ENCODE measurements at regions not wholly inside any gene's neighbourhood (a gene's known extent, or its start where the extent isn't known, plus 50 kb on each side); places are given as distances from the start of the nearest gene placed in this dataset.

DNA sequence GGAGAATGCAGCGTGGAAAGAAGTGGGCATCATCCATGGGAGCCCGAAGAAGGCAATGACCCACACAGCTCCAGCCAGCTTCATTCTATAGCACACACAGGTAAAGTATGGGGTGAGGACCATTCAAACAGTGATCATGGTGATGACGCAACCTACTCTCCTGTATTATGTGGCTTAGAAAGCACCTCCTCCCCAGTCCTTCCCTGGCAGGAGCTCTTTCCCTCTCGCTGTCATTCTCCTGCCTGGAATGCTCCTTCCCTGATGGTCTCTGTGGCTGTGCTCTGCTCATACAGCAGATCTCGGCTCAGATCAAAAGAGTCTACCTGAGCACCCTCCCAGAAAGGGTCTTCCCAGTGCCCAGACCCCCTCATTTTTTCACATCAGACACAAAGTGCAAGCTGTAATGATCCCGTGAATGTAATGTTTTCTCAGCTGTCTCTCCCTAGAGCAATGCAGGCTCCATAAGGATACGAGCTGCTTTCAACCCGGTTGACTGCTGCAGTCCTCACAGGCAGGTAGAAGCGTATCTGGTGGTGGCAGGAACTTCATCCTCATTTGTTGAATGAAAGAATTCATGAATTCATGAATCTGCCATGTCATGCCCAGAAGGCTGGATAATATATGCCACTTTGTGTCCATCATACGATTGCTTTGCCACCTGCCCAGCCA, 248.8 kb downstream of the HS3ST3A1 start:
- DNase-seq = no peak

DNA sequence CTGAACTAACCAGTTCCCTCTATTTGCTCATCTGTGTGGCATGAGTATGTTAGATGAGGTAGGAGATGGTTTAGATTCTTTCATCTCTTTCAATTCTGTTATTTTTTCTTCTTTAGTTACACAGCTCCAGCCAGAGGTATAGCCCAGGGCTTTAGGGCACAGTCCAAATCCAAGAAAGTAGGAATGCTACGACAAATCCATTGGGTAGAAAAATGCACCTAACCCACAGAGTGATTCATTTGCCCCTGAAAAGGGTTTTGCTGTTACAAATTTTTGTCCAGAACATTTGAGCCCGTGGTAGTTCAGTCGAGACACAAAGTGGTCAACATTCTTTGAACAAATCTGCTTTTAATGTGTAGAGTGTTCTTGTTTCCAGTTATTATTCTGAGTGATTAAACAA, 250.7 kb downstream of the HS3ST3A1 start:
- DNase-seq = no peak

DNA sequence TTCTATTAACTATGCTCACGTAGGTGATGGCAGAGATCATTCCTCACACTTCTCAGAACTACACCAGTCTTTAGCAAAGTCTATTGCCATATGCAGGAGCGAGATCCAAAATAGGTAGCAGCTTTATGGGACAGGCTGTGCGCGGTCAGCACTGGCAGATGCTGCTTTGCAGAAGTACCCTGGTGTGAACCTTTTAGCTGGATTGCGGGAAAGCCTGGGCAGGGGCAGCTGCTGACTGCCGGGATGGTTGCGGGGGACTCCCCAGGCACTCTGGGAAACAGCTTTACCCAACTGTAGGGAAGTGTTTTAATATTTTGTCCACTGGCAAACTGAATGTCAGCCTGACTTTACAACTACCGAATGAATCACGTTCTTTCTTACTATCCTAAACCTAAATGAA, 251.3 kb downstream of the HS3ST3A1 start:
- no peak for DNase-seq

DNA sequence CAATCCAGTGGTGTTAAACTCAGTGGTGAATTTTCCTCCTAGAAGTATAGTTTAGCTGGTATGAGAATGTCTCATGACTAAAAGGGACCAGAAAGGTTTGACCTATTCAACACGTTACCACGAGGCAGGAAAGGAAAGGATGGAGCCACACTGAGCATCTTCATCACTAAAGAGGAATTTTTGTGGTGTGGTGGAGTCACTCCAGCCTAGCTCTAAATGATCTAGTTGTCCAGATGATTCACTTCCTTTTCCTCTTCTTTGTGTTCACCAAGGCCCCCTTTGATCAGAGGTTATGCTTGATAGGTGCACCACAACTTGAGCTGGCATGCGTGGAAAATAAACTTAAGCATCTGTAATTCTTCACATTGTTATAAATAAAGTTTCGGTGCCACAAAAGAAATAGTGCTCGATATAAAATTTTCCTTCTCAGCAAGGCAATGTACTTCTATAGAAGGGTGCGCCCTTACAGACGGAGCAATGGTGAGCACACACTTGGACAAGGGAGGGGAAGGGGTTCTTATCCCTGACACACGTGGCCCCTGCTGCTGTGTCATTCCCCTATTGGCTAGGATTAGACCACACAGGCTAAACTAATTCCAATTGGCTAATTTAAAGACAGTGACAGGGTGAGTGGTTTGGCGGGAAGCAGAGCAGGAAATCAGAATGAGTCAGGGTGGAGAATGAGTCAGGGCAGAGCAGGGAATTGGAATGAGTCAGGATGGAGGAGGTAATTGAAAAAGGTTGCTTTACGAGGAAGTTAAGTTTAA, 254.6 kb downstream of the HS3ST3A1 start:
- DNase-seq = no peak

DNA sequence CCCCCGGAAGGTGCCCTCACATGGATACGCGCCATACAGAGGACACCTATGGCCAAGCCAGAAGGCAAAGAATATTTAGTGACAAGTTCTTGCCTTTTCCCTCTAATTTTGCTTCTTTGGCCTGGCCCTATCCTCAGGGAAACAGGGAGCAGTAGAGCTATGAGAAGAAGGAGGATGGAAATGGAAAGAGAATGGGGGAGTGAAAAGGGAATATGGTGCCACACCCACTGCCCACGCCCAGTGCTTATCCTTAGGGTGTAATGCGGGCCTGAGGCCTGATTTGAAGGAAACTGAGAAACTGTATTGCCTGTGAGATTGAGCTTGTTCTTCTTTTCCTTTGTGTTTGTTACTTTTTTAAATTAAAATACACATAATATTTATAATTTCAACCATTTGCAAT, 255.1 kb downstream of the HS3ST3A1 start:
- DNase-seq = no peak

DNA sequence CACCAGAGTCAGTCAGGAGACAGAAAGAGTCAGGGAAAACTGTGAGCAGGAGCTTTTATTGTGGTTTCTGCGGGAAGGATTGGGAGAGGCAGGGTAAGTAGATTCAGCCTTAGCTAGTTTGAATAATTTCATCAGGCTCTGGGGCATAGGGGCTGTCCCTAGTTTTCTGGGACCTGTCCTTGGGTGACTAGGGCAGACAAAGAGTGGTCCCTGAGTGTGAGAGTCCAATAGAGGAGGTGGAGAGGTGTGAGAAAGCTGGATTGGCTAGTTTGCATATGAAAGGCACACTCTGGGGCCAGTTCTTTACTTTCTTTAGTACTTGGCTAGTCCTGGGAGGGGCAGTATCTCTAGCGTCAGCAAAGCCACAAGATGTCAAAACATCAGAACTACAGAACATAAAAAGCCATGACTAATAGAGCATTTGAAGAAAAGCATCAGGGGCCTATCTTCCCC, 255.6 kb downstream of the HS3ST3A1 start:
- no peak for DNase-seq

DNA sequence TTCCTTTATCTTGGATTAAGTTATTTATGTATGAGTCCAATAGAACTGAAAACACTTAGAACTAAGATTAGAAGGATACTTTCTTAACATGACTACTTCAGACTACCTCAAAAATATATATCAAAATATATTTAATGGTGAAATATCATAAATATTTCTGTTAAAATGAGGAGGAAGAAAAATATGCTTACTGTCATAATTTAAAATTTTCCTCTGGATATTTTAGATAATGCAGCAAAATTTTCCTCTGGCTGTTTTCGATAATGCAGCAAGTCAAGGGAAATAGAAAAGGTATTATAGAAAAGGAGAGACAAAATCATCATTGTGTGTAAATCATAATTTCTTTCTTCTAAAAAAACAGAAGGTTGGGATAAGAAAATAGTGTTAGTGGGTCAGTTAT, 263.3 kb downstream of the HS3ST3A1 start:
- DNase-seq = no peak

DNA sequence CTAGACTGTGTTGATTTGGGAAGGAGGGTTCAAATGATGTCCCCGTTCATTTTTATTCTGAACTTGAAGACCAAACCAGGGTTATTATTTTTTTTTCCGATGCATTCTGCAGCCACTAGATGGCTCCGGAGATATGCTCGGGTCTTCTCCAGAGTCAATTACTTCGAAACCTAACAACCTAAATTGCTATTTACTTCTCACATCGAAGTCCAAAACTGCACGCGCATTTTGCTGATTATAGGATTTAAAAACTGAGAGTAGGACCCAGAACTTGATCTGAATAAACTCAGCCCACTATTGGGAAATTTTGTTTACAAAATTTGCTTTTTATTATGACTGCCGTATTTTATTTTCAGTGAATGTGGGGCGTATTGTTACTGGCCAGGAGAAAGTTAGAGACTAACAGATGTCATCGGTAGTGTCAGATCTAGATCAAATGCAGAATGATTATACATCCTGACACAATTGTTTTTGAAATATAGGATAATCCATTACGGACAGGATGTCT, 263.8 kb downstream of the HS3ST3A1 start:
- DNase-seq = no peak

DNA sequence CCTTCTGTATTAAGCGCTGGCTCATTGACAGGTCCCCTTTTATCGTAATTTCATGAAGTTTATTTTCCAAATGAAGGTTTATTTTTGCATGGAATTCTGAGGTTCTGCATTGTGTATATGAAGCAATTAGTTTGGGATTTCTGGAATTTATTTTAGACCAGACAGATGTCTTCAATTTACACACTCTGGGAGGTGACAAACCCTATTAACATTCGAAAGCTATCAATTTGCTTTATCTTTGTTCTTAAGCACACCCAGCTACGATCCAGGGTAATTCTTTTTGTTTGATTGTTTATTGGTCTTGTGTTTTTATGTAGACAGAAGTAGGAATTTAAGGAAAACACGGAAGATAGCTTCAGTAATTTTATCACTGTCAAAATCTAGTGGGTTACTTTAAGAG, 264.6 kb downstream of the HS3ST3A1 start:
- DNase-seq = no peak

DNA sequence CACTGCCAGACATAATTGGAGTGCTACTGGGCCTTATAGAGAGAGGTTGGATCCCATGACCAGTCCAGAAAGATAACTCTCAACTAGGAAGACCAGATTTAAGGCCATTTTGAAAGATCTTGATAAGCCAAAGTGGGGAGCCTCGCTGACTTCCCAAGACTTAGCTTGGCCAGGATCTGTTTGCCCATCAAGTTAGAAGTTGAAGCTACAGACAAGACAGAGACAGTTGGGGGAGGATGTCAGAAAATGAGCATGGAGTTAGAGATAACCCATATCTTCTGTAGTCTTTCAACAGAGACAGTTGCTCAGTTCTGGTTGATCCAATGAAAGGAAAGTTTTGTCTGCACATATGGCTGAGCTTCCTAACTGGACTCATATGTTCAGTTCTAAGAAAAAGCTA, 267.4 kb downstream of the HS3ST3A1 start:
- DNase-seq = no peak

DNA sequence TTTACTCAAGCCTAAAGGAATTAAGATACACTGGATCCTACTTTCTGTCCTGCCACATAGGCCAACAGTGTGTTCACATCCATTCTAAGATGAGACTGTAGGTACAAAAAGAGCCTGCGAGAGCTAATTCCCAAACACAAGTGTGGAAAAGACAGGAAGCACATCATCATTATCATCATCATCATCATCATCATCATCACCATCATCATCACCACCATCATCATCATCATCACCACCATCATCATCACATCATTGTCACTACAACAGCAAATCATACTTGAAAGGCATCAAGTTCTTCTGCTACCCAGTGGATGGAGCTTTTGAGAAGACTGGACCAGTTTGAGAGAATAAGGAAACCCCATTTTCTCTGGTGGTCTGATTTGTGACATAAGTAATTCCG, 268.1 kb downstream of the HS3ST3A1 start:
- no peak for DNase-seq

DNA sequence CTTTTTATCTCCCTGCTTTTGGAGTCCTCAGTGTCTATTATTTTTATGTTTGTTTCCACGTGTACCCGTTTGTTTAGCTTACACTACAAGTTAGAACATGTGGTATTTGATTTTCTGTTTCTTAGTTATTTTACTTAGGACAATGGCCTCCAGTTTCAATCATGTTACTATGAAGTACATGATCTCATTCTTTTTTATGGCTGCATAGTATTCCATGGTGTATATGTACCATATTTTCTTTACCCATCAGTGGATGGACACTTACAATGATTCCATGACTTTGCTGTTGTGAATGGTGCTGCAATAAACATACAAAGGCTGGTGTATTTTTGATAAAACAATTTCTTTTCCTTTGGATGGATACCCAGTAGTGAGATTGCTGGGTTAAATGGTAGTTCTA, 269.5 kb downstream of the HS3ST3A1 start:
- no peak for DNase-seq

DNA sequence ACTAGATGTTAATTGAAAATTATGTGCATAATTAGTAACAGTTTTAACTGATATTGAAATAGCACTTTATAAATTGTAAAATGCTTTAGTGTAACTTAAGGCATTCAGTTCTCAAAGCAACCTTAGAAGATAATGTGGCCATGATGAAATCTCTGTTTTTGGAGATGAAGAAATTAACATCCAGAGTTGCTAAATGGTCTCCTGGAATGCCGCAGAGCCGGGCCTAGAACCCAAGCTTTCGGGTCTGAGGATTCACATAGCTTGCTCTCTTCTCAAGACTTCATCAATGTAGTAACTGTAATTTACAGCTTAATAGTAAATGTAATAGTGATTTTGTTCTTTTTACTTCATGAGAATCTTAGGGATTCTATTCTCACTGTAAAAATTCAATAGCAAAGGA, 272.3 kb downstream of the HS3ST3A1 start:
- no peak for DNase-seq

DNA sequence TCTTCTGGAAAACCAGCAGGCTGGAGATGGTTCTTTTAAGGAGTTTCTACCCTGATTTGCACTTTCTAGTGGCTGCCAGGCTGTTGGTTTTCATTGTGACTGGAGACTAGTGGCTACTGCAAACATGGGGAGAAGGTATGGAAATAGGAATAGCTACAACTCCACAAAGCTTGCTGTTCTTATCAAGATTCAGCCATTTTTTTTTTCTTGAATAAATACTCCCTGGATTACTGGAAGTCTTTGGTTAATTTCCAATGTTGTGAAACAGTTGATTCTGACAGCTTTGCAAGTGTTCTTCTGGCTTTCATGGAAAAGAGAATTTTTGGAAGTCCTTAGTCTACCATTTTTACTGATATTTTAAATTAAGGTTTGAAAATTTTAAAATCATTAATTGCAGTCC, 277.7 kb downstream of the HS3ST3A1 start:
- DNase-seq = no peak

DNA sequence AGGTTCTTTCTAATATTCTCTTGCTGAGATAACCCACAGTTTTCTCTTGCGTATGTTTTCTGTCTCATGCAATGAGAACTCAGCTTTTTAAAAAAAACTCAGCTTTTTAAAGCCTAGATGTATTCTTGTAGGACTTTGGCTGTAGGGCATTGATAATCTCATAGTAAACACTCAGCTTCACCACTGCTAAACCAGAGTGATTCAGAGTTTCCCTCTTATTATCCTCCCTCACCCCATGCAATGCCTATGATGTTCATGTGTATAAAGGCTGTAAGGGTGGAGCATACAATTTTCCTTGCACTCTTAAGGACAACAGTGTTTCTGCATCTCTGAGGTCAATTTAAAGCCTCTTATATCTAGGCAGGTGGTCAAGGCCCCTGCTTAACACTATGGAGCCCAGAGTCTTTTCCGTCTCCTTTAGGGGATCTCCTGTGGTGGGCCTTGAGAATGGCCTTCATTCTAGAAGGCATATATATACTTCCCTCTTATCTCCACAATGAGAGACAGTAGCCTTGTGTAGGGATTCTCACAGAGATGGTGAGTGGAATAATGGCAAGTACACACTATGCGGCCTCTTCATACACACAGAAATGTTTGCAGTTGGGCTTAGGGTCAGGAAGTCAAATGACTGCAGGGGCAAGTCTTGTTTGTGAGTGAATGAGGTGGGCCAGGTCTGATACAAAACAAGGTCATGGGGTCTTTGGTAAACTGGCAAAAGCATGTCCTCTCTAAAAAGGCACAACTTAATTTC, 279.6 kb downstream of the HS3ST3A1 start:
- no peak for DNase-seq

DNA sequence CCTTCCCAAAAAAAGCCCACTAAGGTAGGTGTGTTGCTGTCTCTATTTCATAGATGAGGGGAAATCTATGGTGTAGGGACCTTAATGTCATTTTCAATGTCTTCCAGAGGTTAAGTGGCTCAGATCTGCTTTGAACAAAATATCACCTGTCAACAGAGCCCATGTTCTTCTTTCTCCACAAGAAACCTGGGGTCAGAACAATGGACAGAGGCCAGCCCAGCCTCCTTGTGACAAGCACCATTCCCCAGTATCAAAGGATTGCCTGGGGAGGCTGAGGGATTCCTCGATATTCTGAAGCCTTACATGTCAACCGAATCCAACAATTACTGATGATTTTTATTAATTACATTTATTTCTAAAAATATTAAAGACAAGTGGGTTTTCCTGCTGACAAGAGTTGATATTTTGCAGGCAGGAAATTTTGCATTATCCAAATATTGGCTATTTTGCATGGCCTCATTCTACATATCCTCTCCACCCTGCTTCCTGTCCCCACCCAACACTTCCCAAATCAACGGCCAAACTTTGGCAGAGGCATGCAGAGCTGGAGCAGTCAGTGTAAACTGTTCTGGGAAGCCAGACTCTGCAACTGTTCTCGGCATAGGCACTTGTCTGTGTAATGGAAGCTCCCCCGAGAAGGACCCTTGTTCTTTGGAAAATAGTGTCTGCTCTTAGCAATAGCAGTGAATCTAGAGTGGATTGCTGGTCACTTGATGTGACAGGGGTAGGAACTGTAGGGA, 281.5 kb downstream of the HS3ST3A1 start:
- no peak for DNase-seq

DNA sequence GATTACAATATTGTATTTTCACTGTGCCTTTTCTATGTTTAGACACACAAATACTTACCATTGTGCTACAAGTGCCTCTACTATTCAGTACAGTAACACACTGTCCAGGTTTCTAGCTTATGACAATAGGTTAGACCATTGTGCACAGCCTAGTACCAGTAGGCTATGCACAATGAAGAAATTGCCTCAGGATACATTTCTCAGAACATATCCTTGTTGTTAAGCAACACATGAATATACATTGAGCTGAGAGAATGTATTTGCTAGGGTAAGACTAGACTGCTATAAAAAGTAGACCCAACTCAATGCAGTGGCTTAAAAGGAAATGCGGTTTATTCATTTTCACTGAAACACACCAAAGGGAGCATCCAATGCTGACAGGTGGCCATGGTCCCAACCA, 285.1 kb downstream of the HS3ST3A1 start:
- no peak for DNase-seq

DNA sequence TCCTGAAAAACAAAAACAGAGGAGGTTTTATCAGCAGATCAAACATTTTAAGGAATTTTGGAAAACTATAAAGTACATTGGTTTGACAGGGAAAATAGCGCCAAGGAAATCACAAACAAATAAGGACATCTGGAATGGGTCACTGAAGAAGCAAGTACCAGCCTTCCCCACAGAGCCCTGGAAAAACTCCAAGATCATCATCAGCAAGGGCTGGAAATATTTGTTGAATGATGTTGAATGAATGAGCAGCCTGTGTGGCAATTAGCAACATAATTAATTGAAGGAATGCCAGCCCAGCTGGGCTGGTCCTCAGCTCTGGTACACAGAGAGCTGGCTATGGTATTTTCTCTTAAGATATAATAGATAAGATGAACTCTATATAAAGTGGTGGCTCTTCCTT, 290.4 kb downstream of the HS3ST3A1 start:
- no peak for DNase-seq

DNA sequence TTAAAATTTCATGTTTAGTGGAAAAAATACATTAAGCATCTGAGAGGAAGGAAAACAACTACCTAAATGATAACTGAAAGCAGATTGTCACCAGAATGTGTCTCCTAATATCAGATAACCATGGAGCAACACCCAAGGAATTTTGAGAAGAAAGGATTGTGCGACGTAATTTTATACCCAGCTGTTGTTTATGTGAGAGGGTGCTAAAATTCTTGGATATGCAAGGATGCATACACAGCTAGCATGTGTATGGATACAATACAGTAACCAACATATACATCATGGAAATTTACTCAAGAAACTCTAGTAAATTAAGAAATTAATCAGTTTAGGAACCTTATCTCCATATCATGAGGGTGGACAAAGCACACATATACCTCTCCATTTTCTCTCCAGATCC, 290.9 kb downstream of the HS3ST3A1 start:
- no peak for DNase-seq

DNA sequence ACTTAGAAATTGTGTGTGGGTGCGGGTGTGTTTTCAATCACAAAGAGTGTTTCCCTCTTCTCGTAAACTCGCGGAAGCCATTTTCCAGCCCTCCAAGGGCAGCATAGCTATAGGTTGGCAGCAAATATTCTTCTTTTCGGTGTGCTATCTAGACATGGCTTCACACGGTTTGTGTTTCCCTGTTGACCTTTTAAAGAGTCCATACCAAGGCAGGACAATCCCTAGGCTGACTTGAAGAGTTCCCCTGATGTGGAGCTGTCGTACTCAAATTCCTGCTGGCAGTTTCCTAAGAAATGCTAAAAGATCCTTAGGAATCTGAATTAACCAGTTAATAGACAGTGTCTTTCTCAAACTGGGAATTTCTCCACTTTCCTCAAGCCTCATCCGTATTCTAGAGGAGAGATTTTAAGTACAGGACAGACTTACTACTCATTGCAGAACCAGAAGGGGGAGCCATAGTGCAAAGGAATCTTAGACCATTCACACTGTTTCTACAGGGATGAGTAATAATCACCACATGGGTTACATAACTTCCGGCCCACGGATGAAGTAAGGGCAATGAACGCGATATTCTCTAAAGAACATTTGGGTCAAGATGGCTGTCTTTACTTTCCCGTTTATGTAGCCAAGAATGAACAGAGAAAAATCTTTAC, 288.6 kb upstream of the ELAC2 start:
- DNase-seq = peak in 1 of 2 donors; percentile 1

DNA sequence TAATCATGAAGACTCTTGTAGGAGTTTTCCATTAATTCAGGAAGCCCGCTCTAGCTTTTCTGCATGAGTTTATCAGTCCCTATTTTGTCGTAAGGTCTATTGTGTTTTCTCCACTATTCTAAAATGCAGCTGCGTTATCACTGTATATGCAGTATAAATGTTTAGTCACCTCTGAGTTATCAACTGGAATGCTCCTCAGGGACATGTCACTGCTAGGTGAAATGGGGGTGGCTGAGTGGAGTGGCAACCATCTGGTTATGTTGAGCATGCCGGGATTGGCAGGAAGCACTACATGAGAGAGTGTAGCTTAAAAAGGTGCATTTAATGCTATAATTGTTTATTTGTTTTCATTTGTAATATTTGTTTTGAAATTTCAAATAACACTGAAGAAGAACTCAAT, 285.2 kb upstream of the ELAC2 start:
- DNase-seq = no peak

DNA sequence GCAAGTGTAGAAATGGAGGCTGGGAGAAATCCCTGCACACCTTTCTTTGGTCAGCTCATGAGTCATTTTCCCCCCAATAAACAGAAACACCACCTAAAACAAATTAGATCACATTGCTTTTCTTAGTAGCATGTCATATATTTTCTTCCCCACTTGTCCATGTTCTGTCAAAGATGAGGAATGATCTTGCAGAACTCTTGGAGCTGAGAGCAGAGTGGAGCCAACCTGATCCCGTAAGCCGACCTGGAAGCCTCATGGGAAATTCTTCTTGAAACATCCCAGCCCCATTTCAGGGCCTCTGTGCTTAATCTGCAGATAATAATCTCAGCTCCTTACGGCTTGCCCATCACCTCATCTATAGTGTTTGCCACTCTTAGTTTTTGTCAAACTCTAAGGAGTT, 284.6 kb upstream of the ELAC2 start:
- no peak for DNase-seq

DNA sequence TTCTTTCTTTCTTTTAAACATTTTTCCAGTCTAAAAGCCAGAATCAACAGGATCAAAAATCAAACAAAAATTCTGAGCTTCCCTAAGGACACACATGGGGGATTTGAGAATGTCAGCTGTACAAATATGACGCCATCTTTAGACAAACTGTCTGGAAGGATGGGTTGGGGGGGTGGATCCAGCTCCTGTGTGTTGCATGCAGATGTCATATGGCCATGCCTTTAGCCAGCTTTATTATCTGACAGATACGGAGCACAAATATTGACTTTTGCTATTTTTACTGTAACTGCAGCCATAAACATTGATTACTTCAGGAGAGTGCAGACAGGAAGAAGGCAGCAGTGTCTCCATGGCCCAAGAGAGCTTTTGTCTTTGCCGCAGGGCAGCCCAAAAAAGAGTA, 279.4 kb upstream of the ELAC2 start:
- DNase-seq = no peak

All from stimulated activated CD4-positive, alpha-beta T cell treated with anti-CD3 and anti-CD28 coated beads, Interleukin-2, amount 100 ng/mL, for 48 hours (primary cell).